ENCODE measurements at regions not wholly inside any gene's neighbourhood (a gene's known extent, or its start where the extent isn't known, plus 50 kb on each side); places are given as distances from the start of the nearest gene placed in this dataset.
"Not testable (repeated sequence)": the region's sequence is repeated elsewhere in the genome, so short reads cannot be mapped to it uniquely, and the experiment has no call there.

DNA sequence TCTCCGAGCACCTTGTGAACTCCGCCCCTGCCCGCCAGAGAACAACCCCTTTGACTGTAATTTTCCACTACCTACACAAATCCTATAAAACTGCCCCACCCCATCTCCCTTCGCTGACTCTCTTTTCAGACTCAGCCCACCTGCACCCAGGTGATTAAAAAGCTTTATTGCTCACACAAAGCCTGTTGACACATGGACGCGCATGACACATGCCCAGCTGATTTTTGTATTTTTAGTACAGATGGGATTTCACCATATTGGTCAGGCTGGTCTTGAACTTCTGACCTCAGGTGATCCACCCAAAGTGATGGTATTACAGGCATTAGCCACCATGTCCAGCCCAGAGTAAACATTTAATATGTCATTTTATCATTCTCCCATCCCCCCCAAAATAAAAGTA is 97.0 kb upstream of the CCNG1 start:
- TF ChIP-seq, protein P1, sequence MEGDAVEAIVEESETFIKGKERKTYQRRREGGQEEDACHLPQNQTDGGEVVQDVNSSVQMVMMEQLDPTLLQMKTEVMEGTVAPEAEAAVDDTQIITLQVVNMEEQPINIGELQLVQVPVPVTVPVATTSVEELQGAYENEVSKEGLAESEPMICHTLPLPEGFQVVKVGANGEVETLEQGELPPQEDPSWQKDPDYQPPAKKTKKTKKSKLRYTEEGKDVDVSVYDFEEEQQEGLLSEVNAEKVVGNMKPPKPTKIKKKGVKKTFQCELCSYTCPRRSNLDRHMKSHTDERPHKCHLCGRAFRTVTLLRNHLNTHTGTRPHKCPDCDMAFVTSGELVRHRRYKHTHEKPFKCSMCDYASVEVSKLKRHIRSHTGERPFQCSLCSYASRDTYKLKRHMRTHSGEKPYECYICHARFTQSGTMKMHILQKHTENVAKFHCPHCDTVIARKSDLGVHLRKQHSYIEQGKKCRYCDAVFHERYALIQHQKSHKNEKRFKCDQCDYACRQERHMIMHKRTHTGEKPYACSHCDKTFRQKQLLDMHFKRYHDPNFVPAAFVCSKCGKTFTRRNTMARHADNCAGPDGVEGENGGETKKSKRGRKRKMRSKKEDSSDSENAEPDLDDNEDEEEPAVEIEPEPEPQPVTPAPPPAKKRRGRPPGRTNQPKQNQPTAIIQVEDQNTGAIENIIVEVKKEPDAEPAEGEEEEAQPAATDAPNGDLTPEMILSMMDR (conservative IDR thresholded peaks at IDR 0.05), result not testable (repeated sequence)
- not testable (repeated sequence) for TF ChIP-seq ZFX (IDR thresholded peaks at IDR 0.05)

All from C4-2B (cell line).